GM12873 (cell line): ENCODE measurements at regions not wholly inside any gene's neighbourhood (a gene's known extent, or its start where the extent isn't known, plus 50 kb on each side); places are given as distances from the start of the nearest gene placed in this dataset.
A peak's percentile ranks its signal among the peaks of the same experiment; 100 is the strongest.

Source experiments
- CTCF ChIP-seq: IDR thresholded peaks from 2 replicates; pipeline ENCODE4 v1.5.1; 2012; ENCODE audit warnings: low read depth, mild to moderate bottlenecking, moderate library complexity, low read length, control low read depth; ENCODE audit not compliant: insufficient read depth; ENCODE audit errors: missing control alignments

- TF ChIP-seq CTCF, result peak; percentile 1
Measured at GRCh38 chr12:59087077-59087673, 166.9 kb upstream of the LRIG3 start.

- TF ChIP-seq CTCF, result no peak
Measured at GRCh38 chr12:59086126-59086525, 165.8 kb upstream of the LRIG3 start.

GRCh38 chr12:59085690-59086089 lies 165.4 kb upstream of the LRIG3 start:
- no peak for TF ChIP-seq CTCF

GRCh38 chr12:59084511-59085375 lies 164.4 kb upstream of the LRIG3 start:
- TF ChIP-seq CTCF, result no peak

- no peak for TF ChIP-seq CTCF
Measured at GRCh38 chr12:59082952-59083351, 162.6 kb upstream of the LRIG3 start.

- no peak for TF ChIP-seq CTCF
Measured at GRCh38 chr12:59080101-59080500, 159.8 kb upstream of the LRIG3 start.

- no peak for TF ChIP-seq CTCF
Measured at GRCh38 chr12:59079472-59079871, 159.2 kb upstream of the LRIG3 start.
